GM13977 (cell line): ENCODE measurements at regions not wholly inside any gene's neighbourhood (a gene's known extent, or its start where the extent isn't known, plus 50 kb on each side); places are given as distances from the start of the nearest gene placed in this dataset.

Experiments
- DNase-seq: peaks from one replicate; pipeline ENCODE4 v3.0.0; 2012; ENCODE audit warnings: low spot score
- CTCF ChIP-seq: IDR thresholded peaks from 2 replicates; pipeline ENCODE4 v1.5.1; 2012; ENCODE audit warnings: mild to moderate bottlenecking, control low read depth; ENCODE audit not compliant: insufficient read depth; ENCODE audit errors: extremely low read depth, missing control alignments
- in situ Hi-C: fragments of 300-500 bp; cut with MboI; formaldehyde crosslinking; loops from one replicate; pipeline ENCODE4 v1.12.0; 2022; ENCODE audit warnings: low sequenced_read_pairs, low pct_unique_long_range_greater_than_20kb, mixed read lengths, inconsistent platforms; ENCODE audit not compliant: unreplicated experiment

GRCh38 chr2:19676770-19677169 is 225.0 kb downstream of the TTC32 start:
- in situ Hi-C loops: no loop called here
- no peak for DNase-seq
- TF ChIP-seq CTCF: peak; percentile 11

- TF ChIP-seq CTCF: no peak
- in situ Hi-C loops: no loop called here
- no peak for DNase-seq
Observed at GRCh38 chr2:19675856-19676460, 225.8 kb downstream of the TTC32 start.

GRCh38 chr2:19675003-19675629 is 226.7 kb downstream of the TTC32 start:
- in situ Hi-C loops: no loop called here
- no peak for DNase-seq
- no peak for TF ChIP-seq CTCF

GRCh38 chr2:19674051-19675002 is 227.5 kb downstream of the TTC32 start:
- no peak for DNase-seq
- TF ChIP-seq CTCF: no peak
- in situ Hi-C loops: no loop called here

- DNase-seq: no peak
- in situ Hi-C loops: no loop called here
- no peak for TF ChIP-seq CTCF
Observed at GRCh38 chr2:19673213-19673791, 228.5 kb downstream of the TTC32 start.

- in situ Hi-C loops: no loop called here
- no peak for DNase-seq
Observed at GRCh38 chr2:19671916-19672315, 229.9 kb downstream of the TTC32 start.

More at GRCh38 chr2:19671916-19672315, 229.9 kb downstream of the TTC32 start:
- TF ChIP-seq CTCF: no peak
